HCT116 (cell line): ENCODE measurements at regions not wholly inside any gene's neighbourhood (a gene's known extent, or its start where the extent isn't known, plus 50 kb on each side); places are given as distances from the start of the nearest gene placed in this dataset.

Experiments
- ATAC-seq: fragments of 200-7000 bp; cut with Tn5 transposase; 2 replicates; pipeline ENCODE4 v1.9.1; 2020; ENCODE audit warnings: mild to moderate bottlenecking, moderate library complexity
- BruUV-seq: library from RNA; stranded (reverse); fragments of 400-500 nt; replicated peaks from 2 replicates; lab custom pipeline; 2021; lab: Mats Ljungman, UMichigan
- CTCF ChIA-PET: fragments of 300-600 bp; sonication (Branson Sonifier 250); formaldehyde crosslinking; loops from one replicate; lab custom pipeline; 2021; ENCODE audit warnings: antibody characterized with exemption; lab: Charles Lee
- POLR2A ChIA-PET: fragments of 300-600, 350-600 bp; sonication (Branson Sonifier 250); formaldehyde crosslinking; loops from one replicate; lab custom pipeline; 2021; ENCODE audit warnings: antibody characterized with exemption; lab: Charles Lee
- RAD21 ChIA-PET, 2 experiments: fragments of 300-600 bp; sonication (Branson Sonifier 250); formaldehyde crosslinking; loops; one replicate each; lab custom pipeline; 2023; ENCODE audit warnings: low total read pairs in 2 of 2; ENCODE audit not compliant: uncharacterized antibody in 2 of 2, unreplicated experiment in 2 of 2, low non-redundant PET in 1 of 2; lab: Charles Lee
- DNase-seq: peaks from one replicate; pipeline ENCODE4 v3.0.0-alpha.2; 2010; ENCODE audit warnings: low read depth, low spot score
- H2AFZ ChIP-seq: fragments of 200-600 bp; shearing (Covaris generic), sonication (generic); 2 replicates; pipeline ENCODE4 v1.6.1; 2017; ENCODE audit warnings: low read depth, mixed run types, mixed read lengths, antibody characterized with exemption, low read length; ENCODE audit not compliant: poor library complexity, severe bottlenecking
- H3K27ac ChIP-seq: 2 replicates; pipeline ENCODE4 v1.5.1; 2012; ENCODE audit warnings: low read depth, low read length
- H3K27me3 ChIP-seq: fragments of 200-600 bp; sonication (generic); 2 replicates; pipeline ENCODE4 v1.6.1; 2016; ENCODE audit warnings: mixed run types, low read length, mixed read lengths; ENCODE audit not compliant: insufficient read depth
- H3K36me3 ChIP-seq, 2 experiments: fragments of 200-500 bp in 1 of 2; fragments of 200-600 bp in 1 of 2; sonication (Bioruptor generic) in 1 of 2; sonication (generic) in 1 of 2; 2 replicates each; pipeline versions ENCODE4 v1.5.1 to v1.6.1; 2014 to 2016; ENCODE audit warnings: low read length in 2 of 2, inconsistent platforms in 1 of 2, mixed read lengths in 1 of 2, mixed run types in 1 of 2; ENCODE audit not compliant: insufficient read depth in 2 of 2, control insufficient read depth in 1 of 2
- H3K4me1 ChIP-seq, 2 experiments: fragments of 200-600 bp in 1 of 2; sonication (generic) in 1 of 2; 2 replicates each; pipeline versions ENCODE4 v1.5.1 to v1.6.1; 2012 to 2017; ENCODE audit warnings: low read length in 2 of 2, inconsistent platforms in 1 of 2, mild to moderate bottlenecking in 1 of 2, mixed read lengths in 1 of 2, mixed run types in 1 of 2, moderate library complexity in 1 of 2; ENCODE audit not compliant: insufficient read depth in 2 of 2, control insufficient read depth in 1 of 2
- H3K4me2 ChIP-seq: fragments of 200-600 bp; sonication (generic); 2 replicates; pipeline ENCODE4 v1.6.1; 2017; ENCODE audit warnings: mixed run types, low read length, mixed read lengths
- H3K4me3 ChIP-seq, 2 experiments: fragments of 200-600 bp in 1 of 2; sonication (generic) in 1 of 2; replicated peaks in 1 of 2; 2 replicates each; pipeline ENCODE4 v1.5.1; 2011 to 2016; ENCODE audit warnings: low read length in 2 of 2, control low read depth in 1 of 2, low read depth in 1 of 2, mild to moderate bottlenecking in 1 of 2, mixed read lengths in 1 of 2, mixed run types in 1 of 2
- H3K79me2 ChIP-seq: fragments of 200-600 bp; sonication (generic); 2 replicates; pipeline ENCODE4 v1.6.1; 2017; ENCODE audit warnings: mild to moderate bottlenecking, mixed run types, low read length, moderate library complexity, mixed read lengths; ENCODE audit not compliant: insufficient read depth
- H3K9ac ChIP-seq: fragments of 200-600 bp; sonication (generic); 2 replicates; pipeline ENCODE4 v1.6.1; 2016; ENCODE audit warnings: low read length, mixed read lengths
- H3K9me2 ChIP-seq: fragments of 200-600 bp; sonication (generic), shearing (Covaris generic); 2 replicates; pipeline ENCODE4 v1.6.1; 2017; ENCODE audit warnings: mixed run types, mild to moderate bottlenecking, moderate library complexity; ENCODE audit not compliant: insufficient read depth
- H3K9me3 ChIP-seq, 2 experiments: fragments of 200-500 bp in 1 of 2; fragments of 200-600 bp in 1 of 2; sonication (Bioruptor generic) in 1 of 2; sonication (generic) in 1 of 2; 2 replicates each; pipeline ENCODE4 v1.6.1; 2014 to 2017; ENCODE audit warnings: low read length in 2 of 2, mixed read lengths in 2 of 2, inconsistent platforms in 1 of 2, low read depth in 1 of 2, mild to moderate bottlenecking in 1 of 2, mixed run types in 1 of 2, moderate library complexity in 1 of 2; ENCODE audit not compliant: control insufficient read depth in 1 of 2, insufficient read depth in 1 of 2
- H4K20me1 ChIP-seq: fragments of 200-600 bp; sonication (generic), shearing (Covaris generic); 2 replicates; pipeline ENCODE4 v1.6.1; 2017; ENCODE audit warnings: mixed run types, mild to moderate bottlenecking, moderate library complexity; ENCODE audit not compliant: insufficient read depth
- CBX3 ChIP-seq: IDR thresholded peaks from 2 replicates; pipeline ENCODE4 v1.6.1; 2012; ENCODE audit warnings: low read depth
- EGR1 ChIP-seq: IDR thresholded peaks from 2 replicates; pipeline ENCODE4 v1.6.1; 2012; ENCODE audit warnings: low read depth
- EZH2 ChIP-seq: fragments of 200-600 bp; sonication (generic); IDR thresholded peaks from 2 replicates; pipeline ENCODE4 v1.6.1; 2017; ENCODE audit warnings: antibody characterized with exemption, mixed run types
- FOSL1 ChIP-seq: IDR thresholded peaks from 2 replicates; pipeline ENCODE4 v1.6.1; 2012; ENCODE audit warnings: low read depth
- JUND ChIP-seq: IDR thresholded peaks from 2 replicates; pipeline ENCODE4 v1.6.1; 2012
- POLR2AphosphoS5 ChIP-seq: IDR thresholded peaks from 2 replicates; pipeline ENCODE4 v1.6.1; 2011; ENCODE audit warnings: mild to moderate bottlenecking, low read depth, low read length, moderate library complexity
- RAD21 ChIP-seq: IDR thresholded peaks from 2 replicates; pipeline ENCODE4 v1.6.1; 2012; ENCODE audit warnings: low read depth, mild to moderate bottlenecking
- SRF ChIP-seq: IDR thresholded peaks from 2 replicates; pipeline ENCODE4 v1.6.1; 2012; ENCODE audit warnings: low read depth
- ZNF274 ChIP-seq: fragments of 200-500 bp; sonication (Bioruptor generic); IDR thresholded peaks from 2 replicates; pipeline ENCODE4 v1.6.1; 2014; ENCODE audit warnings: mild to moderate bottlenecking, low read depth, low read length, inconsistent platforms
- intact Hi-C: fragments of 100-400 bp; cut with micrococcal nuclease; formaldehyde crosslinking; loops from 2 replicates; pipeline ENCODE4 v1.10.0; 2022
- TF ChIP-seq, protein P1 (sequence below): IDR thresholded peaks from 2 replicates; pipeline ENCODE4 v1.6.1; 2012
- TF ChIP-seq, protein P2 (sequence below), 3 experiments: fragments of 200-600 bp in 1 of 3; sonication (generic) in 1 of 3; IDR thresholded peaks in 2 of 3; conservative IDR thresholded peaks in 1 of 3; 2 replicates each; pipeline ENCODE4 v1.5.1; 2012 to 2017; ENCODE audit warnings: low read depth in 2 of 3, low read length in 2 of 3, antibody characterized with exemption in 1 of 3, borderline replicate concordance in 1 of 3, control low read depth in 1 of 3, mild to moderate bottlenecking in 1 of 3, mixed read lengths in 1 of 3, mixed run types in 1 of 3, moderate library complexity in 1 of 3; ENCODE audit not compliant: insufficient read depth in 1 of 3
- TF ChIP-seq, protein P3 (sequence below): IDR thresholded peaks from 2 replicates; pipeline ENCODE4 v1.6.1; 2012; ENCODE audit warnings: low read depth
- TF ChIP-seq, protein P4 (sequence below): IDR thresholded peaks from 2 replicates; pipeline ENCODE4 v1.6.1; 2011; ENCODE audit warnings: mild to moderate bottlenecking, low read length, moderate library complexity; ENCODE audit not compliant: insufficient replicate concordance; ENCODE audit errors: extremely low read depth

- no TSS peak for BruUV-seq
- POLR2A ChIA-PET: no interaction called here
- 0 out of 2 replicates have a peak, but pooled peaks cover 2% of the 10 kb centered on the region for H3K9me2 ChIP-seq
- no peaks in the 10 kb centered on the region for H3K36me3 ChIP-seq
- no peaks in the 10 kb centered on the region for H3K27me3 ChIP-seq
- TF ChIP-seq, protein P1, sequence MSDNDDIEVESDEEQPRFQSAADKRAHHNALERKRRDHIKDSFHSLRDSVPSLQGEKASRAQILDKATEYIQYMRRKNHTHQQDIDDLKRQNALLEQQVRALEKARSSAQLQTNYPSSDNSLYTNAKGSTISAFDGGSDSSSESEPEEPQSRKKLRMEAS: no peak
- TF ChIP-seq EGR1 (no peak), SRF (no peak), RAD21 (no peak)
- DNase-seq: no peak
- CTCF ChIA-PET: no interaction called here
- RAD21 ChIA-PET: no interaction called here
- H3K9ac ChIP-seq: no peak overlapping the region
- no peak overlapping the region for H3K4me2 ChIP-seq
- no peak overlapping the region for H3K4me3 ChIP-seq
- no peak for ATAC-seq
- H3K4me1 ChIP-seq: peaks cover 4 to 10% of the 10 kb centered on the region in 2 experiments; a peak in 3 of 4 replicates
- no peak overlapping the region for H3K27ac ChIP-seq
- no peak overlapping the region for H2AFZ ChIP-seq
- no peaks in the 10 kb centered on the region for H3K9me3 ChIP-seq
- H3K79me2 ChIP-seq: no peaks in the 10 kb centered on the region
- intact Hi-C loops: no loop called here
- no peaks in the 10 kb centered on the region for H4K20me1 ChIP-seq
Observed at GRCh38 chr6:134523051-134523450, 205.1 kb upstream of the SGK1 start.

DNA sequence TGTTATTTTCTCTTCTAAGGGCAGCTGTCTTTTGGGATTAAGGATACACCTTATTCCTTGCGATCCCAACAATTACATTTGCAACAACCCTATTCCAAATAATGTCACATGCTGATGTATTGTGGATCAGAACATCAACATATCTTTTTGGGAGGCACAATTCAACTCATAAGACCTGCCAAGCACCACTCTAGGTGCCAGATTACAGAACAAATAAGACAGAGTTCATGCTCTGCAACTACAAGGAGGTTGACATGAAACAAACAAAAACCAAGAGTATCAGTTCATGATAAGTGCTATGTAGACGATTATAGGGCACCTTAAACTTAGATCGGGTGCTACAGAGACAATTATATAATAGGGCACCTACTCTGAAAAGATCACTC lies 203.2 kb upstream of the SGK1 start:
- H3K9me2 ChIP-seq: 0 out of 2 replicates have a peak, but pooled peaks cover 2% of the 10 kb centered on the region
- no TSS peak for BruUV-seq
- CTCF ChIA-PET: no interaction called here
- POLR2A ChIA-PET: no interaction called here
- H3K9ac ChIP-seq: no peak overlapping the region
- H3K4me2 ChIP-seq: no peak overlapping the region
- H3K36me3 ChIP-seq: no peaks in the 10 kb centered on the region
- H2AFZ ChIP-seq: peak overlapping the region; percentile 7
- H3K9me3 ChIP-seq: no peaks in the 10 kb centered on the region
- RAD21 ChIA-PET: no interaction called here
- H4K20me1 ChIP-seq: no peaks in the 10 kb centered on the region
- ATAC-seq (no peak), DNase-seq (no peak)
- H3K79me2 ChIP-seq: no peaks in the 10 kb centered on the region
- H3K4me3 ChIP-seq: no peak overlapping the region
- intact Hi-C loops: no loop called here
- peaks cover 4 to 21% of the 10 kb centered on the region in 2 experiments; a peak in 3 of 4 replicates for H3K4me1 ChIP-seq
- no peak overlapping the region for H3K27ac ChIP-seq
- H3K27me3 ChIP-seq: no peaks in the 10 kb centered on the region
- TF ChIP-seq, protein P2, sequence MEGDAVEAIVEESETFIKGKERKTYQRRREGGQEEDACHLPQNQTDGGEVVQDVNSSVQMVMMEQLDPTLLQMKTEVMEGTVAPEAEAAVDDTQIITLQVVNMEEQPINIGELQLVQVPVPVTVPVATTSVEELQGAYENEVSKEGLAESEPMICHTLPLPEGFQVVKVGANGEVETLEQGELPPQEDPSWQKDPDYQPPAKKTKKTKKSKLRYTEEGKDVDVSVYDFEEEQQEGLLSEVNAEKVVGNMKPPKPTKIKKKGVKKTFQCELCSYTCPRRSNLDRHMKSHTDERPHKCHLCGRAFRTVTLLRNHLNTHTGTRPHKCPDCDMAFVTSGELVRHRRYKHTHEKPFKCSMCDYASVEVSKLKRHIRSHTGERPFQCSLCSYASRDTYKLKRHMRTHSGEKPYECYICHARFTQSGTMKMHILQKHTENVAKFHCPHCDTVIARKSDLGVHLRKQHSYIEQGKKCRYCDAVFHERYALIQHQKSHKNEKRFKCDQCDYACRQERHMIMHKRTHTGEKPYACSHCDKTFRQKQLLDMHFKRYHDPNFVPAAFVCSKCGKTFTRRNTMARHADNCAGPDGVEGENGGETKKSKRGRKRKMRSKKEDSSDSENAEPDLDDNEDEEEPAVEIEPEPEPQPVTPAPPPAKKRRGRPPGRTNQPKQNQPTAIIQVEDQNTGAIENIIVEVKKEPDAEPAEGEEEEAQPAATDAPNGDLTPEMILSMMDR (IDR thresholded peaks at IDR 0.05 in 2 of 3, conservative IDR thresholded peaks at IDR 0.05 in 1 of 3; ENCODE audit: borderline replicate concordance in 1 of 3, insufficient read depth in 1 of 3, low read depth in 2 of 3, low read length in 2 of 3): no peak
- TF ChIP-seq CBX3 (no peak), EZH2 (no peak), JUND (no peak), ZNF274 (no peak), FOSL1 (no peak), POLR2AphosphoS5 (no peak)
- TF ChIP-seq, protein P1: no peak
- TF ChIP-seq, protein P3, sequence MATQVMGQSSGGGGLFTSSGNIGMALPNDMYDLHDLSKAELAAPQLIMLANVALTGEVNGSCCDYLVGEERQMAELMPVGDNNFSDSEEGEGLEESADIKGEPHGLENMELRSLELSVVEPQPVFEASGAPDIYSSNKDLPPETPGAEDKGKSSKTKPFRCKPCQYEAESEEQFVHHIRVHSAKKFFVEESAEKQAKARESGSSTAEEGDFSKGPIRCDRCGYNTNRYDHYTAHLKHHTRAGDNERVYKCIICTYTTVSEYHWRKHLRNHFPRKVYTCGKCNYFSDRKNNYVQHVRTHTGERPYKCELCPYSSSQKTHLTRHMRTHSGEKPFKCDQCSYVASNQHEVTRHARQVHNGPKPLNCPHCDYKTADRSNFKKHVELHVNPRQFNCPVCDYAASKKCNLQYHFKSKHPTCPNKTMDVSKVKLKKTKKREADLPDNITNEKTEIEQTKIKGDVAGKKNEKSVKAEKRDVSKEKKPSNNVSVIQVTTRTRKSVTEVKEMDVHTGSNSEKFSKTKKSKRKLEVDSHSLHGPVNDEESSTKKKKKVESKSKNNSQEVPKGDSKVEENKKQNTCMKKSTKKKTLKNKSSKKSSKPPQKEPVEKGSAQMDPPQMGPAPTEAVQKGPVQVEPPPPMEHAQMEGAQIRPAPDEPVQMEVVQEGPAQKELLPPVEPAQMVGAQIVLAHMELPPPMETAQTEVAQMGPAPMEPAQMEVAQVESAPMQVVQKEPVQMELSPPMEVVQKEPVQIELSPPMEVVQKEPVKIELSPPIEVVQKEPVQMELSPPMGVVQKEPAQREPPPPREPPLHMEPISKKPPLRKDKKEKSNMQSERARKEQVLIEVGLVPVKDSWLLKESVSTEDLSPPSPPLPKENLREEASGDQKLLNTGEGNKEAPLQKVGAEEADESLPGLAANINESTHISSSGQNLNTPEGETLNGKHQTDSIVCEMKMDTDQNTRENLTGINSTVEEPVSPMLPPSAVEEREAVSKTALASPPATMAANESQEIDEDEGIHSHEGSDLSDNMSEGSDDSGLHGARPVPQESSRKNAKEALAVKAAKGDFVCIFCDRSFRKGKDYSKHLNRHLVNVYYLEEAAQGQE: no peak
- TF ChIP-seq, protein P4, sequence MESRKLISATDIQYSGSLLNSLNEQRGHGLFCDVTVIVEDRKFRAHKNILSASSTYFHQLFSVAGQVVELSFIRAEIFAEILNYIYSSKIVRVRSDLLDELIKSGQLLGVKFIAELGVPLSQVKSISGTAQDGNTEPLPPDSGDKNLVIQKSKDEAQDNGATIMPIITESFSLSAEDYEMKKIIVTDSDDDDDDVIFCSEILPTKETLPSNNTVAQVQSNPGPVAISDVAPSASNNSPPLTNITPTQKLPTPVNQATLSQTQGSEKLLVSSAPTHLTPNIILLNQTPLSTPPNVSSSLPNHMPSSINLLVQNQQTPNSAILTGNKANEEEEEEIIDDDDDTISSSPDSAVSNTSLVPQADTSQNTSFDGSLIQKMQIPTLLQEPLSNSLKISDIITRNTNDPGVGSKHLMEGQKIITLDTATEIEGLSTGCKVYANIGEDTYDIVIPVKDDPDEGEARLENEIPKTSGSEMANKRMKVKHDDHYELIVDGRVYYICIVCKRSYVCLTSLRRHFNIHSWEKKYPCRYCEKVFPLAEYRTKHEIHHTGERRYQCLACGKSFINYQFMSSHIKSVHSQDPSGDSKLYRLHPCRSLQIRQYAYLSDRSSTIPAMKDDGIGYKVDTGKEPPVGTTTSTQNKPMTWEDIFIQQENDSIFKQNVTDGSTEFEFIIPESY: no peak
